Nephron progenitor cell (in vitro differentiated cells): ENCODE measurements at regions not wholly inside any gene's neighbourhood (a gene's known extent, or its start where the extent isn't known, plus 50 kb on each side); places are given as distances from the start of the nearest gene placed in this dataset.
"Not testable (repeated sequence)": the region's sequence is repeated elsewhere in the genome, so short reads cannot be mapped to it uniquely, and the experiment has no call there.

Experiments used
- DNase-seq: peaks from one replicate; pipeline ENCODE4 v3.0.0; 2021
- H3K27ac Mint-ChIP-seq: 2 replicates; pipeline ENCODE4 v1.8.0; 2021; ENCODE audit warnings: mild to moderate bottlenecking, moderate library complexity, mixed read lengths
- H3K27me3 Mint-ChIP-seq: 2 replicates; pipeline ENCODE4 v1.8.0; 2021; ENCODE audit warnings: mild to moderate bottlenecking, low read depth, mixed read lengths; ENCODE audit not compliant: poor library complexity
- H3K36me3 Mint-ChIP-seq: 2 replicates; pipeline ENCODE4 v1.8.0; 2021; ENCODE audit warnings: low read depth, mixed read lengths
- H3K4me1 Mint-ChIP-seq: 2 replicates; pipeline ENCODE4 v1.8.0; 2021; ENCODE audit warnings: mixed read lengths
- H3K4me3 Mint-ChIP-seq: 2 replicates; pipeline ENCODE4 v1.8.0; 2021; ENCODE audit warnings: mild to moderate bottlenecking, moderate library complexity, mixed read lengths
- H3K9me3 Mint-ChIP-seq: 2 replicates; pipeline ENCODE4 v1.8.0; 2021; ENCODE audit warnings: mild to moderate bottlenecking, moderate library complexity, mixed read lengths
- TF ChIP-seq, protein P1 (sequence below): fragments of 200-600 bp; sonication (generic); IDR thresholded peaks from 2 replicates; pipeline ENCODE4 v1.5.0; 2021; ENCODE audit warnings: antibody characterized with exemption

DNA sequence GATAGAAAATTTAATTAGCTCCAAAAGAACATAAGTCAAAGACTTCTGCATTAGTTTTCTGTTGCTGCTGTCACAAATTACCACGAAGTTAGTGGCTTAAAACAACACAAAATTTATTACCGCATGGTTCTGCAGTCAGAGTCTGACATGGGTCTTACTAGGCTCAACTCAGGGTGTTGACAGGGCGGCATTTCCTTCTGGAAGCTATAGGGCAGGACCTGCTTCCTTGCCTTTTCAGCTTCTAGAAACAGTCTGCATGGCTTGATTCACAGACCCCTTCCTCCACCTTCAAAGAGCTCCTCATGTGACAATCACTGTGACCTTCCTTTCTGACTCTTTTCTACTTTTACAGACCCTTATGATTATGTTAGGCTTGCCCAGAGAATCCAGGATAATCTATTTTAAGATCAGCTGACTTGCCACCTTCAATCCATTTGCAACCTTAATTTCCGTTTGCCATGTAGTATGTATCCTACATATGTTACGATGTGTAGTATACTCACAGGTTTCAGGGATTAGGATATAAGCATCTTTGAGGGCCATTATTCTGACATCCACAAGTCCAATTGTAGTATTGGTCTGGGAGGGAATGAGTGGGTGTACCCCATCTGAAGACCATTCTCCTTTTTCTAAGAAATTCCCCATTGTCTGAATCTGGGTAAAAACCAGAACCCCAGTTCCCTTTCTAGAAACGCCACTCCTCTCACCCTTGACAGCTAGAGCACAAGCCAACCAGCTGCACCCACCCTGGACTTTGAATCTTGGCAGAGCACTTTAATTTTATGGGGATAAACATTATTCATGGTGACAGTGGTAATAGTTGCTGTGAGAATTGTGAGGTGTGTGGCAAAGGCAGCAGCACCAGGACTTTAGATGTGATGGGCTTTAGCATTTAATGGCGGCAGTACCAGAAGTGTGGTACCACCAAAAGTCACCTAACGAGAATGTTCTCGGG, 265.5 kb downstream of the KCNJ2 start:
- TF ChIP-seq, protein P1, sequence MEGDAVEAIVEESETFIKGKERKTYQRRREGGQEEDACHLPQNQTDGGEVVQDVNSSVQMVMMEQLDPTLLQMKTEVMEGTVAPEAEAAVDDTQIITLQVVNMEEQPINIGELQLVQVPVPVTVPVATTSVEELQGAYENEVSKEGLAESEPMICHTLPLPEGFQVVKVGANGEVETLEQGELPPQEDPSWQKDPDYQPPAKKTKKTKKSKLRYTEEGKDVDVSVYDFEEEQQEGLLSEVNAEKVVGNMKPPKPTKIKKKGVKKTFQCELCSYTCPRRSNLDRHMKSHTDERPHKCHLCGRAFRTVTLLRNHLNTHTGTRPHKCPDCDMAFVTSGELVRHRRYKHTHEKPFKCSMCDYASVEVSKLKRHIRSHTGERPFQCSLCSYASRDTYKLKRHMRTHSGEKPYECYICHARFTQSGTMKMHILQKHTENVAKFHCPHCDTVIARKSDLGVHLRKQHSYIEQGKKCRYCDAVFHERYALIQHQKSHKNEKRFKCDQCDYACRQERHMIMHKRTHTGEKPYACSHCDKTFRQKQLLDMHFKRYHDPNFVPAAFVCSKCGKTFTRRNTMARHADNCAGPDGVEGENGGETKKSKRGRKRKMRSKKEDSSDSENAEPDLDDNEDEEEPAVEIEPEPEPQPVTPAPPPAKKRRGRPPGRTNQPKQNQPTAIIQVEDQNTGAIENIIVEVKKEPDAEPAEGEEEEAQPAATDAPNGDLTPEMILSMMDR: no peak
- DNase-seq: peak; percentile 4
- H3K4me1 Mint-ChIP-seq: peaks cover 11% of the 10 kb centered on the region
- H3K4me3 Mint-ChIP-seq: no peak overlapping the region
- H3K9me3 Mint-ChIP-seq: no peaks in the 10 kb centered on the region
- H3K27me3 Mint-ChIP-seq: no peaks in the 10 kb centered on the region
- no peak overlapping the region for H3K27ac Mint-ChIP-seq
- no peaks in the 10 kb centered on the region for H3K36me3 Mint-ChIP-seq

DNA sequence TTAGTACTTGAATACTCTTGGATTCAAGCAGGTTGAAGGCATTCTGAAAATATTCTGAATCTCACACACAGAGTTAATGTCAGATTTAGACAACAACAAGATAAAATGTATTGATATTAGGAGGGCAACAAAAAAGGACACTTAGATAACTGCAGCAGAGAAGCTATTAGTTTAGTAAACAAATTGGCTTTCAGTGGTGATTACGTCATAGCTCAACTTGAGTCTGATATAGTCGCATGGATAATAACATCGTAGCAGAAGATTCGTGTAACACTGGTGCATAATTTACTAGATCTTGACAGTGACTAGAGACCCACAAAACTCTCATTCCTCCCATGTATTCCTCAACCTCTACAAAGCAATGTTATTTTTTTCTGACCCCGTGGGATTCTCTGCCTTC, 268.3 kb downstream of the KCNJ2 start:
- no peaks in the 10 kb centered on the region for H3K36me3 Mint-ChIP-seq
- peaks cover 5% of the 10 kb centered on the region for H3K4me1 Mint-ChIP-seq
- H3K27ac Mint-ChIP-seq: no peak overlapping the region
- no peak overlapping the region for H3K4me3 Mint-ChIP-seq
- no peak for DNase-seq
- TF ChIP-seq, protein P1: no peak
- H3K9me3 Mint-ChIP-seq: no peaks in the 10 kb centered on the region
- no peaks in the 10 kb centered on the region for H3K27me3 Mint-ChIP-seq

DNA sequence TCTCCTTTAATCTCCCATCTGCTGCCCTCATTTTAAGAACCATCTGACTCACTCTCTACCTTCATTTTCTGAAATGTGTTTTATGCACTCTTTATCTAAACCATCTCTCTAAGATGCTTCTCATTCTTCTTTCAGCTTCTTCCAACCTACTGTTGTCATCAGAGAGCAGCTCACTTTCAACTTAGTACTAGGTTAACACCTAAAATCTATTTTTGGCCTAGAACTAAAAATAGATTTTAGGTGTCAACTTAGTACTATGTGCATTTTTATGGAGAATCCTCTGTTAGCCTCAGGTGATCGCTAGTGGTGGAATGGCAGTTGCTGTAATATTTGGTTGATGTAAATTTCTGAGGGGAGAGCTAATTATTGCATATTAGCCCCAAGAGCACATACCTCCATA, 277.1 kb downstream of the KCNJ2 start:
- H3K27me3 Mint-ChIP-seq: no peaks in the 10 kb centered on the region
- no peak overlapping the region for H3K4me3 Mint-ChIP-seq
- DNase-seq: no peak
- H3K27ac Mint-ChIP-seq: no peak overlapping the region
- no peaks in the 10 kb centered on the region for H3K4me1 Mint-ChIP-seq
- peaks cover 26% of the 10 kb centered on the region for H3K9me3 Mint-ChIP-seq
- TF ChIP-seq, protein P1: no peak
- no peaks in the 10 kb centered on the region for H3K36me3 Mint-ChIP-seq

DNA sequence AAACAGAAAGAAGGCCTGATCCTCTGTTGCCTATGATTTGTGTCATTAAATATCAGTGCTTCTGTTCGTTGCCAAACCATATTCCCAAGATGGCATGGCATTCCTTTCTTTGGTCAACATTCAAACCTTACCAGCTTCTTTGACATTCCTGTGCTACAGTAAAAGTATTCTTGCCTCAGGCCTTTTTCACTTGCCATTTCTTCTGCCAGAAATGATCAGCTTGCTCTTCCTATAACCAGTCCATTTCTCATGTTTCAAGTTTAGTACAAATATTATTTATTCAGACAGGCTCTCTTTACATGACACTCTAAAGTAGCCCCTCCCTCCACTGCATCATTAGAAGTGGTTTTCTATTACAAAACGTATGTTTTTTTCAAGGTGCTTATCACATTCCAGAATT, 278.3 kb downstream of the KCNJ2 start:
- H3K9me3 Mint-ChIP-seq: peaks cover 26% of the 10 kb centered on the region
- no peaks in the 10 kb centered on the region for H3K4me1 Mint-ChIP-seq
- no peak for DNase-seq
- H3K4me3 Mint-ChIP-seq: no peak overlapping the region
- no peak overlapping the region for H3K27ac Mint-ChIP-seq
- H3K27me3 Mint-ChIP-seq: no peaks in the 10 kb centered on the region
- H3K36me3 Mint-ChIP-seq: no peaks in the 10 kb centered on the region
- TF ChIP-seq, protein P1: no peak

DNA sequence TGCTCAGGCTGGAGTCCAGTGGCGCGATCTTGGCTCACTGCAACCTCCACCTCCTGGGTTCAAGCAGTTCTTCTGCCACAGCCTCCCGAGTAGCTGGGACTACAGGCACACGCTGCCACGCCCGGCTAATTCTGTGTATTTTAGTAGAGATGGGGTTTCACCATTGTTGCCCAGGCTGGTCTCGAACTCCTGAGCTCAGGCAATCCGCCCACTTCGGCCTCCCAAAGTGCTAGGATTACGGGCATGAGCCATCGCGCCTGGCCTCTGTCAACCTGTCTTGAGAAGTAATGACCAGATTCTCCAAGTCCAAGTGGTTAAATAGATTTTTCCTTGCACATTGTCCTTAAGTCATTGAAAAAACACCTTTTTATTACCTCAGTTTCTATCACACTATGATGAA, 283.7 kb downstream of the KCNJ2 start:
- not testable (repeated sequence) for H3K4me1 Mint-ChIP-seq, H3K36me3 Mint-ChIP-seq, H3K9me3 Mint-ChIP-seq, H3K4me3 Mint-ChIP-seq, DNase-seq, H3K27me3 Mint-ChIP-seq, H3K27ac Mint-ChIP-seq

DNA sequence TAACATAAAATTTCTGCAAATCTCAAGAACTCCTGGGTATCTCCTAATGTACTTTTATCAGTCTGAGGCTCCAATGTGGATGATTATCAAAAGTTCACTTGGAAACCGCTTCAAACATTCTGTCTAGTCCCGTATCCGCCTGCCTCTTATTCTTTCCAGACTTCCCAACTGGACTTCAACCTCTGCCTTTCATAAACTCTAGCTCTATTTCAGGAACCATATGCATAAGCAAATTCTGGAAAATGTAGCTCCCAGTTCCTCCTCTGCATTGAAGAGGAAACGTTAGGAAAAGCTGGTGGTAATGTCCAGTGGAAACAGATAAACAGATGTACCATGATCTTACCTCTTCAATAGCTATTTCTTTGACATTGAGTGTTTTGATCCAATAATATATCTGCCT, 285.0 kb downstream of the KCNJ2 start:
- Mint-ChIP-seq H3K36me3 (peaks cover 7% of the 10 kb centered on the region), H3K9me3 (peaks cover 19% of the 10 kb centered on the region), H3K27ac (no peak overlapping the region), H3K4me3 (no peak overlapping the region), H3K4me1 (no peaks in the 10 kb centered on the region), H3K27me3 (peaks cover 4% of the 10 kb centered on the region)
- DNase-seq: no peak
- TF ChIP-seq, protein P1: no peak
